K562 (cell line): ENCODE measurements at regions not wholly inside any gene's neighbourhood (a gene's known extent, or its start where the extent isn't known, plus 50 kb on each side); places are given as distances from the start of the nearest gene placed in this dataset.

Experiments
- CXXC5 ChIP-seq: fragments of 250-450 bp; sonication (Bioruptor Pico); IDR thresholded peaks from 2 replicates; pipeline ENCODE4 v1.8.0; 2022; ENCODE audit warnings: inconsistent platforms, mild to moderate bottlenecking, moderate library complexity
- DLX4 ChIP-seq: fragments of 250-450 bp; sonication (Bioruptor Pico); IDR thresholded peaks from 2 replicates; pipeline ENCODE4 v1.6.1; 2021; ENCODE audit warnings: mild to moderate bottlenecking
- E2F8 ChIP-seq: fragments of 450-650 bp; IDR thresholded peaks from 2 replicates; pipeline ENCODE4 v1.7.1; 2018; ENCODE audit warnings: mild to moderate bottlenecking, low read depth; ENCODE audit not compliant: partially characterized antibody
- PATZ1 ChIP-seq: fragments of 250-450 bp; sonication (Bioruptor Pico); IDR thresholded peaks from 2 replicates; pipeline ENCODE4 v1.5.0; 2020; ENCODE audit warnings: mild to moderate bottlenecking, borderline replicate concordance
- POLR3G ChIP-seq: IDR thresholded peaks from 2 replicates; pipeline ENCODE4 v1.6.1; 2011; ENCODE audit not compliant: insufficient read length, insufficient replicate concordance; ENCODE audit errors: extremely low read depth
- STAT5B ChIP-seq: fragments of 250-450 bp; sonication (Bioruptor Pico); IDR thresholded peaks from 2 replicates; pipeline ENCODE4 v1.8.0; 2021; ENCODE audit warnings: mild to moderate bottlenecking, inconsistent platforms
- UBTF ChIP-seq, 2 experiments: IDR thresholded peaks; 2 replicates each; pipeline ENCODE4 v1.6.1; 2012; ENCODE audit warnings: improper control_type of control experiment in 2 of 2, low read depth in 2 of 2, low read length in 2 of 2, borderline replicate concordance in 1 of 2

GRCh38 chr6:137808836-137809315 is 58.2 kb upstream of the TNFAIP3 start (continued):
- TF ChIP-seq DLX4 (CRISPR knock-in tag) (no peak), E2F8 (no peak), UBTF (IDR thresholded peaks at IDR 0.05; ENCODE audit: borderline replicate concordance in 1 of 2, low read depth in 2 of 2, low read length in 2 of 2) (no peak), PATZ1 (CRISPR knock-in tag) (no peak), POLR3G (no peak), STAT5B (no peak), CXXC5 (CRISPR knock-in tag) (0 out of 2 replicates have a peak, but pooled peaks have one; percentile 27)
